Muscle of leg (tissue), 3 donors: ENCODE measurements at regions not wholly inside any gene's neighbourhood (a gene's known extent, or its start where the extent isn't known, plus 50 kb on each side); places are given as distances from the start of the nearest gene placed in this dataset.

Source experiments
- DNase-seq: peaks from one replicate; pipeline ENCODE4 v3.0.0; 2013
- H3K27ac ChIP-seq: one replicate; pipeline ENCODE4 v1.5.1; 2013; ENCODE audit warnings: mild to moderate bottlenecking, low read length, control low read depth
- H3K27me3 ChIP-seq: one replicate; pipeline ENCODE4 v1.6.1; 2013; ENCODE audit warnings: low read length; ENCODE audit not compliant: control insufficient read depth, insufficient read depth
- H3K36me3 ChIP-seq: one replicate; pipeline ENCODE4 v1.6.1; 2013; ENCODE audit warnings: low read length; ENCODE audit not compliant: control insufficient read depth, insufficient read depth
- H3K4me1 ChIP-seq: one replicate; pipeline ENCODE4 v1.6.1; 2013; ENCODE audit warnings: low read length; ENCODE audit not compliant: control insufficient read depth, insufficient read depth
- H3K4me3 ChIP-seq: one replicate; pipeline ENCODE4 v1.5.1; 2013; ENCODE audit warnings: low read length, control low read depth
- H3K9me3 ChIP-seq: replicated peaks from 2 replicates; pipeline ENCODE4 v1.6.1; 2013; ENCODE audit warnings: low read depth, low read length; ENCODE audit not compliant: control insufficient read depth
- WGBS: methylation state at CpG from one replicate; pipeline ENCODE4 v1.1.5; 2013; ENCODE audit warnings: missing lambda C conversion rate; ENCODE audit not compliant: insufficient coverage; 5-methylcytosine and 5-hydroxymethylcytosine counted together

DNA sequence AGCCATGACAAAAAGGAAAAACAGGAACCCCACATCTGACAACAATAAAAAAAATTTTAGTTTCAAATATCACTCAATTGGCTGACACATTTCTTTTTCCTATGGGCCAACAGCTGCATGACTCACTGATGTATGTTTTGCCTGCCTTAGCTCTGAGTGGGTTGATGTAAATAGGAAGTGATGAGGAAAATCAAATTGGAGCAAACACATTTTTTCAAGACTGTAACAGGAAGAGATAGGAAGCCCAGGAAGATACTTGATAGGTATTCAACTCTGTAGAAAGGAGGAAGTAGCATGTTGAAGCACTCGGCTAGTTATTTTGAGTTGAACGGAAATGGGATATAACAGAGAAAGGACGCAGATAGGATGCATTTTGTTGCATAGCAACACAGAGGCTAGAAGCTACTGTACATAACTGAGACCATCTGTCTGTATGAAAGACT, 168.0 kb upstream of the NR5A2 start:
- 0% methylated on average over 2 of the region's 3 CpGs for WGBS
- Histone ChIP-seq H3K36me3 (no peaks in the 10 kb centered on the region), H3K27me3 (no peaks in the 10 kb centered on the region), H3K4me1 (peaks cover 2% of the 10 kb centered on the region), H3K4me3 (no peak overlapping the region), H3K27ac (no peak overlapping the region), H3K9me3 (no peaks in the 10 kb centered on the region)
- DNase-seq = peak; percentile 83

DNA sequence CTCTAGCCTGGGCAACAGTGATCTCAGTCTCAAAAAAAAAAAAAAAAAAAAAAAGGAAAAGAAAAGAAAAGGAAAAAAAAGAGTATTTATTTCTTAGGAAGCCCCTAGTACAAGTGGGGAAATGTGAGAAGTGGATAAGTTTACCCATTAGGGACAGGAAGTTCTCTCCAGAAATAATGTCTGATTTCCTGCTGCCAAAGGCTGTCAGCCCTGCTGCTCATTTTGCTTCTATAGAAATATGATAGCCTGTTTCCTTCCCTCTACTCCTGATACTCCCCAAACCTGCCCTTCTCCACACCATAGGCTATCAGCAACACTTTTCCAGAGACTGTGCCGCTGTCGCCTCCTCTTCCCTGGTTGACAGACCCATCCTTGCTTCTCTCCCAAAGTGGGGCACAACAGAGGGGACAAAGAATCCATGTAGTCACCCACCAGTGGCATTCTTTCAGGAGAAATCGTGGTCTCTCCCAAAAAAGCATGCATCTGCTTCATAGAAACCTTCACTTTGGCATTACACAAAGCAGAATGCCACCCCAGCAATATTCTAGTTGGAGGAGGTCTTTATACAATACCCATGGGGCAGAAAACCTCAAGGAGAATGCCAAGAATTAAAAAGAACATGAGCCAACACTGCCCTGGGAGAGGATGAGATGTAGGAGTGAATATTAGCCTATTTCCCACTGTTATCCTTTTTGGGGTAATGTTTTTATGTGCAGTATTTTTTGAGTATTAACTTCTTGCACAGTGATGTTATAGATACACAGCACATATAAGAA, 166.3 kb upstream of the NR5A2 start:
- H3K27me3 ChIP-seq = no peaks in the 10 kb centered on the region
- 40% methylated on average over 2 of the region's 3 CpGs for WGBS
- no peak overlapping the region for H3K4me3 ChIP-seq
- H3K27ac ChIP-seq = no peak overlapping the region
- H3K4me1 ChIP-seq = peaks cover 2% of the 10 kb centered on the region
- peak; percentile 5 for DNase-seq
- no peaks in the 10 kb centered on the region for H3K36me3 ChIP-seq
- no peaks in the 10 kb centered on the region for H3K9me3 ChIP-seq

DNA sequence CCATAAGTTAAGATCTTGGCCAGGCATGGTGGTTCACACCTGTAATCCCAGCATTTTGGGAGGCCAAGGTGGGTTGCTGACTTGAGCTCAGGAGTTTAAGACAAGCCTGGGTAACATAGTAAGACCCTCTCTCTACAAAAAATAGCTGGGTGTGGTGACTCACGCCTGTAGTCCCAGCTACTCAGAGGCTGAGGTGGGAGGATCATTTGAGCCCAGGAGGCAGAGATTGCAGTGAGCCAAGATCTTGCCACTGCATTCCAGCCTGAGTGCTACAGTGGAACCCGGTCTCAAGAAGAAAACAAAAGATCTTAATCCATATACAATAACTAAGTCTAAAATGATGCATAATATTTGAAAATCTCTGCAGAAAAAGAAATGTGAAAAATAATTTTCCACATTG, 165.5 kb upstream of the NR5A2 start:
- peaks cover 2% of the 10 kb centered on the region for H3K4me1 ChIP-seq
- no peak overlapping the region for H3K4me3 ChIP-seq
- H3K27me3 ChIP-seq = no peaks in the 10 kb centered on the region
- no peak for DNase-seq
- WGBS = no CpG with 5 or more reads among the region's 2 CpGs
- no peak overlapping the region for H3K27ac ChIP-seq
- no peaks in the 10 kb centered on the region for H3K9me3 ChIP-seq
- no peaks in the 10 kb centered on the region for H3K36me3 ChIP-seq

DNA sequence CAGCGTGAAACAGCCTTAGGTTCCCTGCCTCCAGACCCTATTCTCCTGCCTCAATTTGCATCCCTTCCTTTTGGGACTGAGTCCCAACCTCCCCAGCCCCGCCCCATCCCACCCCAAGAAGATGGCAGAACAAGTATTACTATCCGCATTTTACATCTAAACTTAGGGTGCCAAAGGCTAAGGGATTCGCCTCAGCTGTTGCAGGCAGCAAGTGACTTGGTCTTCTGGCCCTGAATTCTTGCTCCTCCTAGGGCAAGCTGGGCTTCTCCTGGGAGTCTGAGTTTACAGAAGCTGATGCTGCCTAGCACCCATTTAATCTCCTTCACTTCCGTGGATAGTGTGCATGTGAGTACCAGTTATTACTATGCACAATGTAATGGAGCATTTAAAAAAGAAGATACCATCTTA, 161.3 kb upstream of the NR5A2 start:
- H3K27ac ChIP-seq = no peak overlapping the region
- 63% methylated on average over 3 of the region's 5 CpGs for WGBS

DNA sequence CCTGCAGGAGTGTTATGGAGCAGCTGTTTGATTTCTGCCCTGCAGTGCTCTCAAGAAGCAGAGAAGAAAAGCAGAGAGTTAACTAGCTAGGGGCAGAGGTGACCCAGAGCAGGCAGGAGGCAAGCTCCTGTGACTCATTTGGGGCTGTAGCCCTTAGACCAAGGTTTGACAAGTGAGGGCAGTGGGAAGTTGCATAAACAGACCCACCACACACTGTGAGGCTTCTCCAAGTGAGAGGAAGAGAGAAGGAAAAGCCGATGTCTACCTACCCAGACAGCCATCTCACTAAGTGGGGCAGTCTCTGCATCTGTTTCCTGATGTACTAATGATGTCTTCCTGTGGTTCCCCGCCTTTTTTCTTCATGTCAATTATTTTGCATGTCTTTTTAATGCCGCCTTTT, 159.9 kb upstream of the NR5A2 start:
- no peaks in the 10 kb centered on the region for H3K4me1 ChIP-seq
- no peak overlapping the region for H3K4me3 ChIP-seq
- no CpG with 5 or more reads among the region's 3 CpGs for WGBS
- peak; percentile 4 for DNase-seq
- no peak overlapping the region for H3K27ac ChIP-seq
- no peaks in the 10 kb centered on the region for H3K27me3 ChIP-seq
- no peaks in the 10 kb centered on the region for H3K9me3 ChIP-seq
- no peaks in the 10 kb centered on the region for H3K36me3 ChIP-seq

More for the DNA sequence above, 161.3 kb upstream of the NR5A2 start:
- Histone ChIP-seq H3K4me1 (no peaks in the 10 kb centered on the region), H3K9me3 (no peaks in the 10 kb centered on the region), H3K4me3 (no peak overlapping the region), H3K27me3 (no peaks in the 10 kb centered on the region), H3K36me3 (no peaks in the 10 kb centered on the region)
- no peak for DNase-seq

DNA sequence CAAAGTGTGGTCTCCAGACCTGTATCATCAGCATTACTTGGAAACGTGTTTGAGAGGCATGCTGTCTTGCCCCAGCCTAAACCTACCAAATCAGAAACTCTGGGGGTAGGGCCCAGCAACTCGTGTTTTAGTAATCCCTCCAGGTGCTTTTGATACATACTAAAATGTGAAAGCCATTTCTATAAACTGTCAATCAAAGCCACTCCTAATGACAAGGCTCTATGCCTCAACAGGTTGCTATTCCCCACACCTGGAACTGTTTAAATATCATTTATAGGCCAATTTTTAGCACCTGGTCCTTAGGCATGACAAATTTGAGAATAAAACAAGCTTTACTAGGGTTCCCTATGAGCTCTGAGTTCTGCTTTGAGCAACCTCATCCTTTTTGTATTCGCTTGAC, 158.7 kb upstream of the NR5A2 start:
- no peaks in the 10 kb centered on the region for H3K4me1 ChIP-seq
- no peak for DNase-seq
- WGBS = 42% methylated on average over 2 of the region's 3 CpGs
- no peaks in the 10 kb centered on the region for H3K27me3 ChIP-seq
- no peak overlapping the region for H3K27ac ChIP-seq
- no peaks in the 10 kb centered on the region for H3K9me3 ChIP-seq
- H3K36me3 ChIP-seq = no peaks in the 10 kb centered on the region
- H3K4me3 ChIP-seq = no peak overlapping the region

DNA sequence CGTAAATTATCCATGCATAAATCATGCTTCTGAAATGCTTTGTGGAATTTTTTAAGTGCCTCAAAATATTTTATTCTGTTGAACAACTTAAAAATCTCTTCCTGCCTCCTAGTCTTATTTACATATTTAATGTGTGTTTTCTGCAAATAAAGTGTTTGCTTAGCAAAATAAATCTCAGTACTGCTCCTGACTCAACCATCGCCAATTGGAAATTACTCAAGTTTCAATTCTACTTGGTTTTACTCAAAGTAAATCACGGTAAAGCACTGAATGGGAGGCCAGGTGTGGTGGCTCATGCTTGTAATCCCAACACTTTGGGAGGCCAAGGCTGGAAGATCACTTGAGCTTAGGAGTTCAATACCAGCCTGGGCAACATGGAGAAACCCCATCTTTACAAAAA, 152.2 kb upstream of the NR5A2 start:
- WGBS = 33% methylated on average over 1 of the region's 3 CpGs
- H3K36me3 ChIP-seq = no peaks in the 10 kb centered on the region
- H3K27me3 ChIP-seq = no peaks in the 10 kb centered on the region
- no peak overlapping the region for H3K4me3 ChIP-seq
- H3K4me1 ChIP-seq = no peaks in the 10 kb centered on the region
- DNase-seq = no peak
- H3K27ac ChIP-seq = no peak overlapping the region
- no peaks in the 10 kb centered on the region for H3K9me3 ChIP-seq

DNA sequence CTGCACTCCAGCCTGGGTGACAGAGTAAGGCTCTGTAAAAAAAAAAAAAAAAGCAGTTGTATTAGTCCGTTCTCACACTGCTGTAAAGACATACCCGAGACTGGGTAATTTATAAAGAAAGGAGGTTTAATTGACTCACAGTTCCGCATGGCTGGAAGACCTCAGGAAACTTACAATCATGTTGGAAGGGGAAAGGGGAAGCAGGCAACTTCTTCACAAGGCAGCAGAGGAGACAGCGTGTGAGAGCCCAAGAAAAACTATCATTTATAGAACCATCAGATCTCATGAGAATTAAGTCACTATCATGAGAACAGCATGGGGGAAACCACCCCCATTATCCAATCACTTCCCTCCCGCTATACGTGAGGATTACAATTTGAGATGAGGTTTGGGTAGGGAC, 151.7 kb upstream of the NR5A2 start:
- no peak overlapping the region for H3K27ac ChIP-seq
- no peaks in the 10 kb centered on the region for H3K27me3 ChIP-seq
- WGBS = 100% methylated on average over 2 of the region's 6 CpGs
- H3K4me3 ChIP-seq = no peak overlapping the region
- DNase-seq = no peak
- no peaks in the 10 kb centered on the region for H3K36me3 ChIP-seq
- no peaks in the 10 kb centered on the region for H3K9me3 ChIP-seq
- no peaks in the 10 kb centered on the region for H3K4me1 ChIP-seq

DNA sequence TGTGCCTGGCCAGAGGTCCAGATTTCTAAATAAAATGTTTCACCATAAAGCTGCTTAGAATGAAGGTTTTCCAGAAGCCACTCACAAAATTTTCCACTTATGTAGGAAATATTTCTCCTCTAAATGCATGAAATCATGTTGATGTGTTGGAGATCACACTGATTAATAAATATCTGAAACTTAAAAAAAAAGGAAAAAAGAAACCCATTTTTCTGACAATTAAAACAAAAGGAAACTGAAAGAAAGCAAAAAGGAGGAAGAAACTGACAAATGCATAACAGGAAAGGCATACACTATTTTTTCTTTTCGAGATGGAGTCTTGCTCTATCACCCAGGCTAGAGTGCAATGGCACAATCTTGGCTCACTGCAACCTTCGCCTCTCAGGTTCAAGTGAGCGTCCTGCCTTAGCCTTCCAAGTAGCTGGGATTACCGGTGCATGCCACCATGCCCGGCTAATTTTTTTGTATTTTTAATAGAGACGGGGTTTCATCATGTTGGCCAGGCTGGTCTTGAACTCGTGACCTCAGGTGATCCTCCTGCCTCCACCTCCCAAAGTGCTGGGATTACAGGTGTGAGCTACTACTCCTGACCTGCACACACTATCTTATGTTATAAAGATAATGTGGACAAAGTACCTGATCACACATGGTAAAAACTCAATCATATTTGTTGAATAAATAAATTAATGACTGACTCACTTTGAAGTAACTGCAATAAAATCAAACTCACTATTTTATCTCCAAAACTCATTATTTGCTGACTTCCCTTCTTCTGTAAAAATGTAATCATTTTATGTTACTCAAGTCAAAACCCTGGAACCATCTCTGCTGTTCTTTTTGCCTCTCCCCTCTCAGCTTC, 149.8 kb upstream of the NR5A2 start:
- Histone ChIP-seq H3K27ac (no peak overlapping the region), H3K36me3 (no peaks in the 10 kb centered on the region), H3K4me1 (no peaks in the 10 kb centered on the region), H3K27me3 (no peaks in the 10 kb centered on the region), H3K9me3 (no peaks in the 10 kb centered on the region), H3K4me3 (no peak overlapping the region)
- WGBS = 43% methylated on average over 1 of the region's 7 CpGs
- DNase-seq = no peak

DNA sequence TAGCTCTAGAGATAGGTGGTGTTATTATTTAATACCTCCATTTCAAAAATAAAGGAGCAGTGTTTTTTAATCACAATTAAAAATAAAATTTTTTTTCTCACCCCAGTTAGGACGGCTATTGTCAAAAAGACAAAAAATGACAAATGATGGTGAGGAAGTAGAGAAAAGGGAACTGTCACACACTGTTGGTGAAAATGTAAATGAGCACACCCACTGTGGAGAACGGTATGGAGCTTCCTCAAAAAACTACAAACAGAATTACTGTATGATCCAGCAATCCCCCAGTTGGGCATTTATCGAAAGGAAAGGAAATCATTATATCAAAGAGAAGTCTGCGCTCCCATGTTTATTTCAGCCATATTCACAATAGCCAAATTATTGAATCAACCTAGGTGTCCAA, 148.7 kb upstream of the NR5A2 start:
- Histone ChIP-seq H3K36me3 (no peaks in the 10 kb centered on the region), H3K4me1 (no peaks in the 10 kb centered on the region), H3K27ac (no peak overlapping the region), H3K4me3 (no peak overlapping the region), H3K9me3 (no peaks in the 10 kb centered on the region), H3K27me3 (no peaks in the 10 kb centered on the region)
- peak; percentile 20 for DNase-seq
- no CpG with 5 or more reads among the region's 4 CpGs for WGBS
